Neural crest cell (in vitro differentiated cells): ENCODE measurements at regions not wholly inside any gene's neighbourhood (a gene's known extent, or its start where the extent isn't known, plus 50 kb on each side); places are given as distances from the start of the nearest gene placed in this dataset.

Experiments
- DNase-seq: peaks from one replicate; pipeline ENCODE4 v3.0.0; 2021; ENCODE audit warnings: low read depth, mixed read lengths, low spot score
- H3K27ac Mint-ChIP-seq: one replicate; pipeline ENCODE4 v1.8.0; 2021; ENCODE audit warnings: mild to moderate bottlenecking, mixed read lengths; ENCODE audit not compliant: unreplicated experiment
- H3K27me3 Mint-ChIP-seq: 2 replicates; pipeline ENCODE4 v1.8.0; 2021; ENCODE audit warnings: low read depth, mild to moderate bottlenecking, mixed read lengths
- H3K36me3 Mint-ChIP-seq: 2 replicates; pipeline ENCODE4 v1.8.0; 2021; ENCODE audit warnings: low read depth, mild to moderate bottlenecking, mixed read lengths
- H3K4me1 Mint-ChIP-seq: 2 replicates; pipeline ENCODE4 v1.8.0; 2021; ENCODE audit warnings: mixed read lengths
- H3K4me3 Mint-ChIP-seq: one replicate; pipeline ENCODE4 v1.8.0; 2021; ENCODE audit warnings: mild to moderate bottlenecking, mixed read lengths
- H3K9me3 Mint-ChIP-seq: 2 replicates; pipeline ENCODE4 v1.8.0; 2021; ENCODE audit warnings: mixed read lengths
- CTCF ChIP-seq: fragments of 200-600 bp; sonication (generic); conservative IDR thresholded peaks from 2 replicates; pipeline ENCODE4 v1.5.0; 2021; ENCODE audit warnings: antibody characterized with exemption, mild to moderate bottlenecking

GRCh38 chr1:5744911-5745799 lies 247.1 kb downstream of the NPHP4 start:
- no peaks in the 10 kb centered on the region for H3K27me3 Mint-ChIP-seq
- no peak for TF ChIP-seq CTCF
- peak overlapping the region; percentile 45 for H3K27ac Mint-ChIP-seq
- no peaks in the 10 kb centered on the region for H3K36me3 Mint-ChIP-seq
- peaks cover 29% of the 10 kb centered on the region for H3K4me1 Mint-ChIP-seq
- H3K9me3 Mint-ChIP-seq: peaks cover 2% of the 10 kb centered on the region
- H3K4me3 Mint-ChIP-seq: no peak overlapping the region
- no peak for DNase-seq

GRCh38 chr1:5744341-5744740 lies 247.9 kb downstream of the NPHP4 start:
- no peak for DNase-seq
- H3K36me3 Mint-ChIP-seq: no peaks in the 10 kb centered on the region
- H3K27me3 Mint-ChIP-seq: no peaks in the 10 kb centered on the region
- peaks cover 21% of the 10 kb centered on the region for H3K4me1 Mint-ChIP-seq
- TF ChIP-seq CTCF: no peak
- H3K9me3 Mint-ChIP-seq: peaks cover 2% of the 10 kb centered on the region
- peak overlapping the region; percentile 45 for H3K27ac Mint-ChIP-seq
- no peak overlapping the region for H3K4me3 Mint-ChIP-seq

- no peak overlapping the region for H3K27ac Mint-ChIP-seq
- no peak for DNase-seq
- H3K36me3 Mint-ChIP-seq: no peaks in the 10 kb centered on the region
- peaks cover 19% of the 10 kb centered on the region for H3K4me1 Mint-ChIP-seq
- H3K9me3 Mint-ChIP-seq: peaks cover 2% of the 10 kb centered on the region
- TF ChIP-seq CTCF: no peak
- H3K27me3 Mint-ChIP-seq: no peaks in the 10 kb centered on the region
- no peak overlapping the region for H3K4me3 Mint-ChIP-seq
Measured at GRCh38 chr1:5743435-5744095, 248.7 kb downstream of the NPHP4 start.

- H3K4me3 Mint-ChIP-seq: no peak overlapping the region
- no peak overlapping the region for H3K27ac Mint-ChIP-seq
- H3K27me3 Mint-ChIP-seq: no peaks in the 10 kb centered on the region
- peaks cover 19% of the 10 kb centered on the region for H3K4me1 Mint-ChIP-seq
- H3K9me3 Mint-ChIP-seq: peaks cover 2% of the 10 kb centered on the region
- no peaks in the 10 kb centered on the region for H3K36me3 Mint-ChIP-seq
- TF ChIP-seq CTCF: no peak
- no peak for DNase-seq
Measured at GRCh38 chr1:5742801-5743200, 249.4 kb downstream of the NPHP4 start.

- H3K9me3 Mint-ChIP-seq: peaks cover 2% of the 10 kb centered on the region
- no peak for TF ChIP-seq CTCF
- DNase-seq: no peak
- no peaks in the 10 kb centered on the region for H3K36me3 Mint-ChIP-seq
- peaks cover 19% of the 10 kb centered on the region for H3K4me1 Mint-ChIP-seq
- no peak overlapping the region for H3K27ac Mint-ChIP-seq
- no peak overlapping the region for H3K4me3 Mint-ChIP-seq
- H3K27me3 Mint-ChIP-seq: no peaks in the 10 kb centered on the region
Measured at GRCh38 chr1:5742032-5742431, 250.2 kb downstream of the NPHP4 start.
